ENCODE measurements at regions not wholly inside any gene's neighbourhood (a gene's known extent, or its start where the extent isn't known, plus 50 kb on each side); places are given as distances from the start of the nearest gene placed in this dataset.

DNA sequence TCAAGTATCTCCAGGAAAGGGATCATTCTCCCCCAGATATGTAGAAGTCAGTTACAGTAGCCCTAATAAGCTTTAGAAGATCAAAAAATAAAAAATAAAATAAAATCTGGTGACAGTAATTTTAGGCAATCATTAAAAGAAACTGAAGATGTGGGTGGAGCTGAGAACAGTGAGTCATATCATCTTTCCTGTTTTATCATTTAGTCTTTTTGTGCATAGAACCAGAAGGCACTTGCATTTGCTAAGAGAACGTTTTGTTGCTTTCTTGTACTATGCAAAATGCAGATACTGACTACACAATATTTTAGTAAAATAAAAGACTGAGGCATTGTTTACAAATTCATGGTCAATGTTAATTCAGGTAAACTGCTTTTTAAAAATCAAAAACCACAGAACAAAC, 497.4 kb upstream of the EPHA7 start:
- TF ChIP-seq TAF1 (IDR thresholded peaks at IDR 0.05; ENCODE audit: borderline replicate concordance, insufficient read depth, low read length), result no peak
- TF ChIP-seq POLR2AphosphoS5 (IDR thresholded peaks at IDR 0.05; ENCODE audit: low read depth, low read length), result no peak
- TF ChIP-seq, protein P1, sequence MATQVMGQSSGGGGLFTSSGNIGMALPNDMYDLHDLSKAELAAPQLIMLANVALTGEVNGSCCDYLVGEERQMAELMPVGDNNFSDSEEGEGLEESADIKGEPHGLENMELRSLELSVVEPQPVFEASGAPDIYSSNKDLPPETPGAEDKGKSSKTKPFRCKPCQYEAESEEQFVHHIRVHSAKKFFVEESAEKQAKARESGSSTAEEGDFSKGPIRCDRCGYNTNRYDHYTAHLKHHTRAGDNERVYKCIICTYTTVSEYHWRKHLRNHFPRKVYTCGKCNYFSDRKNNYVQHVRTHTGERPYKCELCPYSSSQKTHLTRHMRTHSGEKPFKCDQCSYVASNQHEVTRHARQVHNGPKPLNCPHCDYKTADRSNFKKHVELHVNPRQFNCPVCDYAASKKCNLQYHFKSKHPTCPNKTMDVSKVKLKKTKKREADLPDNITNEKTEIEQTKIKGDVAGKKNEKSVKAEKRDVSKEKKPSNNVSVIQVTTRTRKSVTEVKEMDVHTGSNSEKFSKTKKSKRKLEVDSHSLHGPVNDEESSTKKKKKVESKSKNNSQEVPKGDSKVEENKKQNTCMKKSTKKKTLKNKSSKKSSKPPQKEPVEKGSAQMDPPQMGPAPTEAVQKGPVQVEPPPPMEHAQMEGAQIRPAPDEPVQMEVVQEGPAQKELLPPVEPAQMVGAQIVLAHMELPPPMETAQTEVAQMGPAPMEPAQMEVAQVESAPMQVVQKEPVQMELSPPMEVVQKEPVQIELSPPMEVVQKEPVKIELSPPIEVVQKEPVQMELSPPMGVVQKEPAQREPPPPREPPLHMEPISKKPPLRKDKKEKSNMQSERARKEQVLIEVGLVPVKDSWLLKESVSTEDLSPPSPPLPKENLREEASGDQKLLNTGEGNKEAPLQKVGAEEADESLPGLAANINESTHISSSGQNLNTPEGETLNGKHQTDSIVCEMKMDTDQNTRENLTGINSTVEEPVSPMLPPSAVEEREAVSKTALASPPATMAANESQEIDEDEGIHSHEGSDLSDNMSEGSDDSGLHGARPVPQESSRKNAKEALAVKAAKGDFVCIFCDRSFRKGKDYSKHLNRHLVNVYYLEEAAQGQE (IDR thresholded peaks at IDR 0.05; ENCODE audit: insufficient read depth in 1 of 2, low read depth in 2 of 2, low read length in 2 of 2), result no peak
- TF ChIP-seq SIN3A (IDR thresholded peaks at IDR 0.05; ENCODE audit: borderline replicate concordance, insufficient read depth, low read length), result no peak
- TF ChIP-seq FOXP2 (optimal IDR thresholded peaks at IDR 0.05; ENCODE audit: borderline replicate concordance, extremely low read depth, extremely low read length, insufficient read depth), result no peak

DNA sequence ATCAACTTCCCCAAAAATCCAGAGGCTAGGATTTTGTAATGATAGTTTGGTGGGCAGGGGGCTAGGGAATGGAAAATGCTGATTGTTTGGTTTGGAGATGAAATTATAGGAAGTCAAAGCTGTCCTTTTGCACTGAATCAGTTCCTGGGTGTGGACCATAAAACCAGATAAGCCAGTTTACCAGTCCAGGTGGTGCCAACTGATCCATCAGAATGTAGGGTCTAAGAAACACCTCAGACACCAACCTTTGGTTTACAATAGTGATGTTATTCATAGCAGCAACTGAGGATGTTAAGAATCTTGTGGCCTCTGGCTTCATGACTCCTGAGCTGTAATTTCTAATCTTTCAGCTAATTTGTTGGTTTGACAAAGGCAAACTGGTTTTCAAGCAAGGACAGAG, 496.6 kb upstream of the EPHA7 start:
- TF ChIP-seq SIN3A (IDR thresholded peaks at IDR 0.05; ENCODE audit: borderline replicate concordance, insufficient read depth, low read length), result no peak
- TF ChIP-seq POLR2AphosphoS5 (IDR thresholded peaks at IDR 0.05; ENCODE audit: low read depth, low read length), result no peak
- no peak for TF ChIP-seq TAF1 (IDR thresholded peaks at IDR 0.05; ENCODE audit: borderline replicate concordance, insufficient read depth, low read length)
- TF ChIP-seq, protein P1 (IDR thresholded peaks at IDR 0.05; ENCODE audit: insufficient read depth in 1 of 2, low read depth in 2 of 2, low read length in 2 of 2), result no peak
- no peak for TF ChIP-seq FOXP2 (optimal IDR thresholded peaks at IDR 0.05; ENCODE audit: borderline replicate concordance, extremely low read depth, extremely low read length, insufficient read depth)

DNA sequence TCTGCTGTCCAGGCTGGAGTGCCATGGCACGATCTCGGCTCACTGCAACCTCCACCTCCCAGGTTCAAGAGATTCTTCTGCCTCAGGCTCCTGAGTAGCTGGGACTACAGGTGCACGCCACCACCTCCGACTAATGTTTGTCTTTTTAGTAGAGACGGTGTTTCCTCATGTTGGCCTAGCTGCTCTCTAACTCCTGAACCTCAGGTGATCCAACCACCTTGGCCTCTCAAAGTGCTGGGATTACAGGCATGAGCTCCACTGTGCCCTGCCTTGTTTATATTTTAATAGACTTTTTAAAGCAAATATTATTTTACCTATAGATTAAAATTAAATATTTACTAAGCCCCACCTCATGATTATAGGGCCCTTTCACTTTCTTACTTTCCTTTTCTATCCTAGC, 483.2 kb upstream of the EPHA7 start:
- no peak for TF ChIP-seq FOXP2 (optimal IDR thresholded peaks at IDR 0.05; ENCODE audit: borderline replicate concordance, extremely low read depth, extremely low read length, insufficient read depth)
- no peak for TF ChIP-seq SIN3A (IDR thresholded peaks at IDR 0.05; ENCODE audit: borderline replicate concordance, insufficient read depth, low read length)
- TF ChIP-seq, protein P1 (IDR thresholded peaks at IDR 0.05; ENCODE audit: insufficient read depth in 1 of 2, low read depth in 2 of 2, low read length in 2 of 2), result no peak
- no peak for TF ChIP-seq POLR2AphosphoS5 (IDR thresholded peaks at IDR 0.05; ENCODE audit: low read depth, low read length)
- TF ChIP-seq TAF1 (IDR thresholded peaks at IDR 0.05; ENCODE audit: borderline replicate concordance, insufficient read depth, low read length), result no peak

DNA sequence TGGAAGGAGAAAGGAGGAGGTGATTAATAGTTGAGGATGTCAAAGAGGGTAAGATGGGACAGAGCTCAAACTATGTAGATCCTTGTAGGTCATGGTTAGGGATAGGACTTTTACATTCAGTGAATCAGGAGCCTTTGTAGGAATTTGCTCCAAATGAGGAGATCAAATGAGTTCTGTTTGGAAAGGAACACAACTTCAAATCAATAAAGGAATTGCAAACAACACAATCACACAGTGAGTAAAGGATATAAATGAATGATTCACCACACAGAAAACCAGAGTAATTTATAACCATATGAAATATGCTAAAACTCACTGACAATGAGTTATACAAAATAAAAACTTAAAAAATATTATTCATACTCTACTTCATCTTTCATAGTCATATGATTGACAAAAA, 480.8 kb upstream of the EPHA7 start:
- TF ChIP-seq FOXP2 (optimal IDR thresholded peaks at IDR 0.05; ENCODE audit: borderline replicate concordance, extremely low read depth, extremely low read length, insufficient read depth), result no peak
- TF ChIP-seq SIN3A (IDR thresholded peaks at IDR 0.05; ENCODE audit: borderline replicate concordance, insufficient read depth, low read length), result no peak
- TF ChIP-seq POLR2AphosphoS5 (IDR thresholded peaks at IDR 0.05; ENCODE audit: low read depth, low read length), result no peak
- TF ChIP-seq, protein P1 (IDR thresholded peaks at IDR 0.05; ENCODE audit: insufficient read depth in 1 of 2, low read depth in 2 of 2, low read length in 2 of 2), result no peak
- TF ChIP-seq TAF1 (IDR thresholded peaks at IDR 0.05; ENCODE audit: borderline replicate concordance, insufficient read depth, low read length), result no peak

DNA sequence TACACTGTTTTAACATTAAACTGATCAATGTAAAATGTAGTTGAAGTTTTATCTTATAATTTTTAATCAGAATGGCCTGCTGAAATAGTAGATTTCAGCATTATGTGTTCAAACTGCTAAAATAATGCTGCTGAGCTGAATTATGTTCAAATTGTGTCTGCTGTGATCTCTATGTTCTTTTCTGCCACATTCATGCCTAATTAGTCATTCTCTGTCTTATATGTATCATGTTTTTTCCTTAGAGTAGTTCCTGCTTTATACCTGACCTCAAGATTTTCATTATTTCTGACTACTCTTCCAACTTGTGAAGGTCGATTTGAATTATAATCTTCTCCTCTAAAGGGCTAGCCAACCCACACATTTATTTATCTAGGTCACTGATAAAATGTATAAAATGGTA, 476.7 kb upstream of the EPHA7 start:
- TF ChIP-seq SIN3A (IDR thresholded peaks at IDR 0.05; ENCODE audit: borderline replicate concordance, insufficient read depth, low read length) (no peak), POLR2AphosphoS5 (IDR thresholded peaks at IDR 0.05; ENCODE audit: low read depth, low read length) (no peak), TAF1 (IDR thresholded peaks at IDR 0.05; ENCODE audit: borderline replicate concordance, insufficient read depth, low read length) (no peak), FOXP2 (optimal IDR thresholded peaks at IDR 0.05; ENCODE audit: borderline replicate concordance, extremely low read depth, extremely low read length, insufficient read depth) (no peak)
- TF ChIP-seq, protein P1 (IDR thresholded peaks at IDR 0.05; ENCODE audit: insufficient read depth in 1 of 2, low read depth in 2 of 2, low read length in 2 of 2), result no peak

Data from PFSK-1 (cell line).